Osteoblast (primary cell): ENCODE measurements at regions not wholly inside any gene's neighbourhood (a gene's known extent, or its start where the extent isn't known, plus 50 kb on each side); places are given as distances from the start of the nearest gene placed in this dataset.
"Not testable (repeated sequence)": the region's sequence is repeated elsewhere in the genome, so short reads cannot be mapped to it uniquely, and the experiment has no call there.

Experiments
- DNase-seq: peaks from one replicate; pipeline ENCODE4 v3.0.0; 2011; ENCODE audit warnings: low spot score, mixed read lengths; ENCODE audit not compliant: insufficient read length; ENCODE audit errors: missing footprints
- H2AFZ ChIP-seq: 2 replicates; pipeline ENCODE4 v1.6.0; 2011; ENCODE audit warnings: mild to moderate bottlenecking, low read length
- H3K27ac ChIP-seq: 2 replicates; pipeline ENCODE4 v1.5.1; 2011; ENCODE audit warnings: mild to moderate bottlenecking, low read depth, low read length, moderate library complexity
- H3K27me3 ChIP-seq: 2 replicates; pipeline ENCODE4 v1.6.0; 2012; ENCODE audit warnings: mild to moderate bottlenecking, control low read depth, inconsistent platforms, low read length, moderate library complexity; ENCODE audit not compliant: insufficient read depth
- H3K36me3 ChIP-seq: 2 replicates; pipeline ENCODE4 v1.5.1; 2011; ENCODE audit warnings: mild to moderate bottlenecking, low read length, control low read depth, moderate library complexity; ENCODE audit not compliant: insufficient read depth
- H3K4me1 ChIP-seq: 2 replicates; pipeline ENCODE4 v1.5.1; 2011; ENCODE audit warnings: mild to moderate bottlenecking, low read length, control low read depth, moderate library complexity; ENCODE audit not compliant: insufficient read depth
- H3K4me2 ChIP-seq: 2 replicates; pipeline ENCODE4 v1.6.0; 2011; ENCODE audit warnings: mild to moderate bottlenecking, low read length; ENCODE audit not compliant: insufficient read depth
- H3K4me3 ChIP-seq: fragments of 200-600 bp; sonication (generic); 3 replicates; pipeline ENCODE4 v1.5.1; 2012; ENCODE audit warnings: mild to moderate bottlenecking, low read length, inconsistent platforms; ENCODE audit not compliant: insufficient read depth
- H3K79me2 ChIP-seq: 2 replicates; pipeline ENCODE4 v1.6.0; 2012; ENCODE audit warnings: mild to moderate bottlenecking, low read length, control low read depth, inconsistent platforms; ENCODE audit not compliant: insufficient read depth
- H3K9me3 ChIP-seq: 2 replicates; pipeline ENCODE4 v1.5.1; 2011; ENCODE audit warnings: low read depth, low read length, control low read depth
- H4K20me1 ChIP-seq: 2 replicates; pipeline ENCODE4 v1.6.0; 2012; ENCODE audit warnings: mild to moderate bottlenecking, low read length, control low read depth; ENCODE audit not compliant: insufficient read depth
- CTCF ChIP-seq: IDR thresholded peaks from 2 replicates; pipeline ENCODE4 v1.5.1; 2011; ENCODE audit warnings: mild to moderate bottlenecking, low read depth, low read length, moderate library complexity; ENCODE audit errors: extremely low read depth

- Histone ChIP-seq H2AFZ (no peak overlapping the region), H3K4me1 (peaks cover 26% of the 10 kb centered on the region), H3K27me3 (no peaks in the 10 kb centered on the region), H4K20me1 (no peaks in the 10 kb centered on the region), H3K4me3 (no peak overlapping the region), H3K36me3 (no peaks in the 10 kb centered on the region), H3K4me2 (no peak overlapping the region), H3K9me3 (no peaks in the 10 kb centered on the region), H3K79me2 (no peaks in the 10 kb centered on the region), H3K27ac (no peak overlapping the region)
- DNase-seq = no peak
- TF ChIP-seq CTCF = no peak
Measured at GRCh38 chr12:92062539-92063493, 82.8 kb downstream of the BTG1 start.

DNA sequence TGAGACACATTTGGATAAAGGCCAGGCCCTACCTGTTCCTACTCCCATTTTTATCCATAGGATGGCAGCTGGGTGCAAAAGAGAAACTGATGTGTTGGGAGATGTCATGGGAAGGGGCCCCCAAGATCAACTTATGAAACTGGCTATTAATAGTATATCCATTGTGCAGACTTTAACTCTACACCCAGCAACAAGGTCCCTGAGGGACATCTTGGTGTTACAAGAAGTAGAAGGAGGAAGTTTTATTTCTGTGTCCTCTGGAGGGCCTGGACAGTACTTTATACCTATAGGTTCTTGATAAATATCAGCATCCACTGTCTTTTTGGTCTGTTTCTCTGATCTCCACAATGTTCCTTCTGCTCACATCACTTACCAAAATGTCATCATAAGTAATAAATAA lies 84.6 kb downstream of the BTG1 start:
- Histone ChIP-seq H3K27me3 (no peaks in the 10 kb centered on the region), H3K4me3 (no peak overlapping the region), H3K36me3 (no peaks in the 10 kb centered on the region), H3K4me2 (no peak overlapping the region), H3K9me3 (no peaks in the 10 kb centered on the region), H4K20me1 (no peaks in the 10 kb centered on the region), H3K27ac (no peak overlapping the region), H2AFZ (no peak overlapping the region), H3K79me2 (no peaks in the 10 kb centered on the region), H3K4me1 (peaks cover 26% of the 10 kb centered on the region)
- no peak for TF ChIP-seq CTCF
- DNase-seq = no peak

DNA sequence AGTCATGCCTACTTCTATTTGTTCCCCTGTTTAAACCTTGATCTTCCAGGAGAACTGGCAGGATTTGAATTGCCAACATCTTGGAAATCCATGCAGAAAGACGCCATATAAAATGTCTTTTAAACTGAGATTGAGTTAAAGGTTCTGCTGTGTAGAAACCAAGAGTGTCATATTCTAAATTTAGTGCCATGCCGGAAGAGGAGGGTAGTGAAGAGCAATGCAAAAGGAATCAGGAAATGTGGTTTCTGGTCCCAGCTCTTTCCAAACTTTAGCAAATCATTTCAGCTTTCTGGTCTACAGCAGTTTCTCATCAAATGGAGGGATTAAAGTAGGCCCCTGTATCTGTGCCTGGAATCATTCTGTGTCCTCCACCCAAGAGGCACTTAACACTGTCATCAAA lies 85.7 kb downstream of the BTG1 start:
- Histone ChIP-seq H3K79me2 (no peaks in the 10 kb centered on the region), H3K4me1 (peaks cover 18% of the 10 kb centered on the region), H3K9me3 (no peaks in the 10 kb centered on the region), H3K36me3 (no peaks in the 10 kb centered on the region), H3K27ac (peak overlapping the region; percentile 54), H4K20me1 (no peaks in the 10 kb centered on the region), H3K4me2 (peak overlapping the region; percentile 58), H3K4me3 (no peak overlapping the region), H2AFZ (peak overlapping the region; percentile 79), H3K27me3 (no peaks in the 10 kb centered on the region)
- peak; percentile 10 for DNase-seq
- no peak for TF ChIP-seq CTCF

- no peaks in the 10 kb centered on the region for H3K36me3 ChIP-seq
- H4K20me1 ChIP-seq = no peaks in the 10 kb centered on the region
- no peak overlapping the region for H3K4me2 ChIP-seq
- no peaks in the 10 kb centered on the region for H3K9me3 ChIP-seq
- no peak overlapping the region for H3K4me3 ChIP-seq
- no peak overlapping the region for H2AFZ ChIP-seq
- no peak for TF ChIP-seq CTCF
- DNase-seq = no peak
- no peaks in the 10 kb centered on the region for H3K27me3 ChIP-seq
- no peaks in the 10 kb centered on the region for H3K79me2 ChIP-seq
- no peak overlapping the region for H3K27ac ChIP-seq
- H3K4me1 ChIP-seq = peaks cover 12% of the 10 kb centered on the region
Measured at GRCh38 chr12:92058664-92059063, 87.0 kb downstream of the BTG1 start.

- not testable (repeated sequence) for H3K79me2 ChIP-seq, H3K27ac ChIP-seq, H3K9me3 ChIP-seq, H4K20me1 ChIP-seq, H3K36me3 ChIP-seq, H3K27me3 ChIP-seq, H3K4me3 ChIP-seq, H3K4me2 ChIP-seq, H2AFZ ChIP-seq, DNase-seq
- H3K4me1 ChIP-seq = peaks cover 12% of the 10 kb centered on the region
Measured at GRCh38 chr12:92056756-92057155, 88.9 kb downstream of the BTG1 start.
